Caco-2 (cell line): ENCODE measurements at regions not wholly inside any gene's neighbourhood (a gene's known extent, or its start where the extent isn't known, plus 50 kb on each side); places are given as distances from the start of the nearest gene placed in this dataset.

Source experiments
- BruUV-seq: library from RNA; stranded (reverse); fragments of 400-500 nt; replicated peaks from 2 replicates; lab custom pipeline; 2021; lab: Mats Ljungman, UMichigan
- CTCF ChIA-PET: fragments of 300-600 bp; sonication (Branson Sonifier 250); formaldehyde crosslinking; loops from one replicate; lab custom pipeline; 2022; ENCODE audit warnings: antibody characterized with exemption; lab: Charles Lee
- POLR2A ChIA-PET: fragments of 300-600 bp; sonication (Branson Sonifier 250); formaldehyde crosslinking; loops from one replicate; lab custom pipeline; 2022; ENCODE audit warnings: antibody characterized with exemption; lab: Charles Lee
- DNase-seq, 2 experiments: peaks; one replicate each; pipeline versions ENCODE4 v3.0.0 to v3.0.0-alpha.2; 2020 to 2022
- H3K27me3 ChIP-seq: replicated peaks from 2 replicates; pipeline ENCODE4 v1.6.0; 2011; ENCODE audit warnings: low read length; ENCODE audit not compliant: control insufficient read depth, insufficient read depth
- H3K36me3 ChIP-seq: 2 replicates; pipeline ENCODE4 v1.5.1; 2011; ENCODE audit warnings: low read length; ENCODE audit not compliant: control insufficient read depth, insufficient read depth
- H3K4me1 ChIP-seq: fragments of 250-450 bp; sonication (Bioruptor Pico); 2 replicates; pipeline ENCODE4 v1.5.1; 2020; ENCODE audit warnings: mild to moderate bottlenecking
- H3K4me3 ChIP-seq: 2 replicates; pipeline ENCODE4 v1.5.1; 2011; ENCODE audit warnings: low read depth, mild to moderate bottlenecking, control low read depth, low read length
- H3K9me3 ChIP-seq: fragments of 250-450 bp; sonication (Bioruptor Pico); 2 replicates; pipeline ENCODE4 v1.5.1; 2020; ENCODE audit warnings: mild to moderate bottlenecking, moderate library complexity
- H3K27ac Mint-ChIP-seq: one replicate; pipeline ENCODE4 v1.8.0; 2022; ENCODE audit warnings: mixed read lengths; ENCODE audit not compliant: unreplicated experiment
- H3K27me3 Mint-ChIP-seq: one replicate; pipeline ENCODE4 v1.8.0; 2022; ENCODE audit warnings: mixed read lengths; ENCODE audit not compliant: insufficient read depth, unreplicated experiment
- H3K36me3 Mint-ChIP-seq: one replicate; pipeline ENCODE4 v1.8.0; 2022; ENCODE audit warnings: mild to moderate bottlenecking, mixed read lengths; ENCODE audit not compliant: insufficient read depth, unreplicated experiment
- H3K4me1 Mint-ChIP-seq: one replicate; pipeline ENCODE4 v1.8.0; 2022; ENCODE audit warnings: low read depth, mixed read lengths; ENCODE audit not compliant: unreplicated experiment
- H3K4me3 Mint-ChIP-seq: one replicate; pipeline ENCODE4 v1.8.0; 2022; ENCODE audit warnings: mild to moderate bottlenecking, moderate library complexity, mixed read lengths; ENCODE audit not compliant: unreplicated experiment
- H3K9me3 Mint-ChIP-seq: one replicate; pipeline ENCODE4 v1.8.0; 2022; ENCODE audit warnings: mixed read lengths; ENCODE audit not compliant: unreplicated experiment
- intact Hi-C: fragments of 100-400 bp; cut with micrococcal nuclease; formaldehyde crosslinking; loops from one replicate; pipeline ENCODE4 v1.10.0; 2022; ENCODE audit not compliant: unreplicated experiment
- TF ChIP-seq, protein P1 (sequence below), 2 experiments: fragments of 200-600 bp in 1 of 2; IDR thresholded peaks; 1 replicate in 1 of 2; 2 replicates in 1 of 2; pipeline versions ENCODE4 v1.5.1 to v1.8.0; 2011 to 2022; ENCODE audit warnings: antibody characterized with exemption in 1 of 2, control low read depth in 1 of 2, inconsistent platforms in 1 of 2, low read depth in 1 of 2, low read length in 1 of 2, mild to moderate bottlenecking in 1 of 2, moderate library complexity in 1 of 2; ENCODE audit not compliant: insufficient read depth in 1 of 2, severe bottlenecking in 1 of 2, unreplicated experiment in 1 of 2

DNA sequence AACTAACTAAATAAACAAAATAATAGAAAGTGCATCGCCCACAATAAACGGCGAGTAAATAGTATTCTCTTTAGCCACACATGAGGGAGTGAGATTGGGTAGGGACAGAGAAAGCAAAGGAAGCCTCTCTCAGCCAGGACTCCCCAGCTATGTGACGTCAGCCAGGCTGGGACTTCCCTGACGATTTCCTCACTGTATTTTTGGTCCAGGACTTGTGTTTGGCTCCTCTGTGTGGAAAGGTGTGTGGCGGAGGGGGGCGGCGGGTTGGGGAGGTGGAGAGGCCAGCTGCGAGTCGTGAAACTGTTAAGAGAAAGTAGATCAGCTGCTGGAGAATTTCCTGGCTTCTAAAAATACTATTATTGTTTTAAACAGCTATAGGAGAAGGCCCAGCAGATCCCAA, 1124.6 kb downstream of the AACS start:
- Mint-ChIP-seq H3K36me3 (no peaks in the 10 kb centered on the region), H3K4me1 (no peaks in the 10 kb centered on the region), H3K4me3 (no peak overlapping the region), H3K27me3 (no peaks in the 10 kb centered on the region), H3K27ac (no peak overlapping the region), H3K9me3 (peaks cover 9% of the 10 kb centered on the region)
- no peaks in the 10 kb centered on the region for H3K9me3 ChIP-seq
- H3K27me3 ChIP-seq, result no peaks in the 10 kb centered on the region
- BruUV-seq, result no TSS peak
- intact Hi-C loops, result no loop called here
- TF ChIP-seq, protein P1, sequence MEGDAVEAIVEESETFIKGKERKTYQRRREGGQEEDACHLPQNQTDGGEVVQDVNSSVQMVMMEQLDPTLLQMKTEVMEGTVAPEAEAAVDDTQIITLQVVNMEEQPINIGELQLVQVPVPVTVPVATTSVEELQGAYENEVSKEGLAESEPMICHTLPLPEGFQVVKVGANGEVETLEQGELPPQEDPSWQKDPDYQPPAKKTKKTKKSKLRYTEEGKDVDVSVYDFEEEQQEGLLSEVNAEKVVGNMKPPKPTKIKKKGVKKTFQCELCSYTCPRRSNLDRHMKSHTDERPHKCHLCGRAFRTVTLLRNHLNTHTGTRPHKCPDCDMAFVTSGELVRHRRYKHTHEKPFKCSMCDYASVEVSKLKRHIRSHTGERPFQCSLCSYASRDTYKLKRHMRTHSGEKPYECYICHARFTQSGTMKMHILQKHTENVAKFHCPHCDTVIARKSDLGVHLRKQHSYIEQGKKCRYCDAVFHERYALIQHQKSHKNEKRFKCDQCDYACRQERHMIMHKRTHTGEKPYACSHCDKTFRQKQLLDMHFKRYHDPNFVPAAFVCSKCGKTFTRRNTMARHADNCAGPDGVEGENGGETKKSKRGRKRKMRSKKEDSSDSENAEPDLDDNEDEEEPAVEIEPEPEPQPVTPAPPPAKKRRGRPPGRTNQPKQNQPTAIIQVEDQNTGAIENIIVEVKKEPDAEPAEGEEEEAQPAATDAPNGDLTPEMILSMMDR (IDR thresholded peaks at IDR 0.05; ENCODE audit: insufficient read depth in 1 of 2, low read depth in 1 of 2, low read length in 1 of 2, severe bottlenecking in 1 of 2, unreplicated experiment in 1 of 2), result no peak
- H3K36me3 ChIP-seq, result no peaks in the 10 kb centered on the region
- no peak overlapping the region for H3K4me3 ChIP-seq
- no peak for DNase-seq
- no peaks in the 10 kb centered on the region for H3K4me1 ChIP-seq
- ChIA-PET POLR2A (no interaction called here), CTCF (no interaction called here)

DNA sequence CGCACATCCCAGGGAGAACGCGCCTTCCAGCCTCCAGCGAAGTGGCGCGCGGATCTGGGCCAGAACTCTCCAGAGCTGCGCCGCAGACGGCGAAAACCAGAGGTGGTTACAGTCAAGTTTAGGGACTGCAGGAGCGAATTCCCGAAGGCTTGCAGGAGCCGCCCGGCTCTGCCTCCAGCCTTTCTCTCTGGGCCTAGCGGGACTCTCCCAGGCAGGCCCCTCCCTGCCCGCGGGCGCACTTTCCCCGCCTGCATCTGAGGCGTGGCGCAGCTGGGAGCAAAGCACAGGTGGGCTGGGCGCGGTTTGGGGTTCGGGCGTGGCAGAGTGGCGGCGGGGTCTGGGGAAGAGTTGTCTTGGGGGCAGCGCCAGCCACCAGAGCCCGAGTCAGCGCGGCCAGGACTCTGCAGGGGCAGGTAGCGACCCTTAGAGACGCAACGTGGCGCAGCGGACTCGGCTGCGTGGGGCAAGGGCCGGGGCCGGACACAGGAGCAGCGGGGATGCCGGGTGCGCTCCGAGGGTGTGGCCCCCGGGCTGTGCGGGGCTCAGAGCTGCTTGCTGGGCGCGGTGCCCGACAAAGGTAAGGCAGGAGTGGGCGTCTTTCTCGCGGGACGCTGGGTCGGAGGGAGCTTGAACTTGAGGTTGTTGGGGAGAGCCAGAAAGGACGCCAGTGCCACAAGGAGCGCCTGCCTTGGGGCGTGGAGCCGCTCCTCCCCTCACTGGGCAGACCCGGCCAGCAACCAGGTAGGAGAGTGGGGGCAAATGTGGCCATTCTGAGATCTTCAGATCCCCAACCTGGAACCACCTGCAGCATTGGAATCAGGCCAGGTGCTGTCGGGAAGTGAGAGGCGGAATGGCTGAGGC, 1126.0 kb downstream of the AACS start:
- POLR2A ChIA-PET, result no interaction called here
- no peaks in the 10 kb centered on the region for H3K4me1 ChIP-seq
- DNase-seq, result no peak
- TF ChIP-seq, protein P1 (IDR thresholded peaks at IDR 0.05; ENCODE audit: insufficient read depth in 1 of 2, low read depth in 1 of 2, low read length in 1 of 2, severe bottlenecking in 1 of 2, unreplicated experiment in 1 of 2), result no peak
- no peaks in the 10 kb centered on the region for H3K4me1 Mint-ChIP-seq
- intact Hi-C loops, result no loop called here
- H3K9me3 Mint-ChIP-seq, result peaks cover 9% of the 10 kb centered on the region
- no peaks in the 10 kb centered on the region for H3K36me3 ChIP-seq
- no peaks in the 10 kb centered on the region for H3K27me3 Mint-ChIP-seq
- CTCF ChIA-PET, result no interaction called here
- H3K4me3 Mint-ChIP-seq, result no peak overlapping the region
- BruUV-seq, result no TSS peak
- H3K9me3 ChIP-seq, result no peaks in the 10 kb centered on the region
- no peaks in the 10 kb centered on the region for H3K27me3 ChIP-seq
- no peak overlapping the region for H3K4me3 ChIP-seq
- no peak overlapping the region for H3K27ac Mint-ChIP-seq
- H3K36me3 Mint-ChIP-seq, result no peaks in the 10 kb centered on the region

DNA sequence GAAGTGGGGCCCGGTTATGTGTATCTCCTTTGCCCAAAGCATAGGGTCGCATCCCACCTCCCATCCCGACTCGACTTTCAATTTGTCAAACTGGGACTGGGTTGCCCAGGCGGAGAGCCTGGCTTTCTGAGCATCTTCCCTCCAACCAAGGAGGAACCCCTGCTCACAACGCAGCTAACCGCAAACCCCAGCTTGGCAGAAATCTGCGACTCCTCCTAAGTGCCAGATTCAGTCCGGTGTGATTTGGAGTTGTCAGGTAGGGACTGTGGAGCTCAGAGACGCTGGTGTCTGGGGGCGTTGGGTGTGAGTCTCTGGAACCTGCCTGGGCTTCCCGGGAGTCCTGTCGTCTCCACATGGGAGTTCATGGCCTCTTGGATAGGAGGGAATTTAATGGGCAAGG, 1126.7 kb downstream of the AACS start:
- TF ChIP-seq, protein P1 (IDR thresholded peaks at IDR 0.05; ENCODE audit: insufficient read depth in 1 of 2, low read depth in 1 of 2, low read length in 1 of 2, severe bottlenecking in 1 of 2, unreplicated experiment in 1 of 2), result no peak
- CTCF ChIA-PET, result no interaction called here
- POLR2A ChIA-PET, result no interaction called here
- Mint-ChIP-seq H3K4me3 (no peak overlapping the region), H3K9me3 (peaks cover 9% of the 10 kb centered on the region), H3K27ac (no peak overlapping the region), H3K36me3 (no peaks in the 10 kb centered on the region), H3K4me1 (no peaks in the 10 kb centered on the region), H3K27me3 (no peaks in the 10 kb centered on the region)
- DNase-seq, result no peak
- Histone ChIP-seq H3K9me3 (no peaks in the 10 kb centered on the region), H3K4me1 (no peaks in the 10 kb centered on the region), H3K36me3 (no peaks in the 10 kb centered on the region), H3K27me3 (no peaks in the 10 kb centered on the region), H3K4me3 (no peak overlapping the region)
- intact Hi-C loops, result no loop called here
- no TSS peak for BruUV-seq
